H1 (cell line): ENCODE measurements at regions not wholly inside any gene's neighbourhood (a gene's known extent, or its start where the extent isn't known, plus 50 kb on each side); places are given as distances from the start of the nearest gene placed in this dataset.

ENCODE experiments used
- CTCF ChIA-PET: fragments of 300-600 bp; sonication (Branson Sonifier 250); formaldehyde crosslinking; loops from one replicate; lab custom pipeline; 2021; ENCODE audit not compliant: partially characterized antibody; lab: Charles Lee
- POLR2A ChIA-PET: fragments of 300-600 bp; sonication (Branson Sonifier 250); formaldehyde crosslinking; loops from one replicate; lab custom pipeline; 2021; ENCODE audit warnings: inconsistent platforms; ENCODE audit not compliant: partially characterized antibody; lab: Charles Lee
- DNase-seq, 2 experiments: peaks; one replicate each; pipeline versions ENCODE4 v3.0.0 to v3.0.0-alpha.2; 2010 to 2022; ENCODE audit warnings: low spot score in 2 of 2, low read depth in 1 of 2, mixed read lengths in 1 of 2
- FAIRE-seq: peaks from 2 replicates; lab custom pipeline; 2011; peaks lifted over from hg19 to GRCh38; lab: Jason Lieb, UNC
- H2AFZ ChIP-seq: 2 replicates; pipeline ENCODE4 v1.8.1; 2012; ENCODE audit warnings: low read length, inconsistent platforms
- H2AK5ac ChIP-seq: 2 replicates; pipeline ENCODE4 v1.6.1; 2013; ENCODE audit warnings: low read depth, low read length
- H2BK120ac ChIP-seq: replicated peaks from 2 replicates; pipeline ENCODE3; 2013; ENCODE audit warnings: low read depth, low read length, inconsistent platforms
- H2BK12ac ChIP-seq: 2 replicates; pipeline ENCODE4 v1.6.1; 2013; ENCODE audit warnings: low read depth, low read length
- H2BK15ac ChIP-seq: 2 replicates; pipeline ENCODE4 v1.6.1; 2013; ENCODE audit warnings: low read length
- H2BK20ac ChIP-seq: 2 replicates; pipeline ENCODE4 v1.6.1; 2013; ENCODE audit warnings: low read length
- H2BK5ac ChIP-seq: 2 replicates; pipeline ENCODE4 v1.6.1; 2013; ENCODE audit warnings: low read depth, low read length
- H3K14ac ChIP-seq: 2 replicates; pipeline ENCODE4 v1.6.1; 2013; ENCODE audit warnings: inconsistent platforms; ENCODE audit not compliant: insufficient read length
- H3K18ac ChIP-seq: 2 replicates; pipeline ENCODE4 v1.6.1; 2013; ENCODE audit warnings: low read length; ENCODE audit errors: extremely low read depth
- H3K23ac ChIP-seq: 2 replicates; pipeline ENCODE4 v1.6.1; 2013; ENCODE audit warnings: inconsistent platforms; ENCODE audit not compliant: insufficient read length
- H3K23me2 ChIP-seq: 2 replicates; pipeline ENCODE4 v1.6.1; 2013; ENCODE audit warnings: low read depth, low read length
- H3K27ac ChIP-seq: 2 replicates; pipeline ENCODE4 v1.6.1; 2011; ENCODE audit warnings: low read depth, low read length, inconsistent platforms
- H3K27me3 ChIP-seq, 4 experiments: replicated peaks in 1 of 4; 1 replicate in 1 of 4; 2 replicates in 3 of 4; pipeline versions ENCODE4 v1.6.1 to v1.8.1; 2011 to 2013; ENCODE audit warnings: low read length in 3 of 4, mild to moderate bottlenecking in 3 of 4, inconsistent platforms in 2 of 4, mixed read lengths in 2 of 4, moderate library complexity in 1 of 4; ENCODE audit not compliant: control insufficient read depth in 3 of 4, insufficient read depth in 3 of 4; ENCODE audit errors: extremely low read depth in 1 of 4
- H3K36me3 ChIP-seq, 4 experiments: 2 replicates each; pipeline versions ENCODE4 v1.6.1 to v1.8.1; 2011 to 2013; ENCODE audit warnings: mild to moderate bottlenecking in 4 of 4, low read length in 3 of 4, moderate library complexity in 2 of 4, control low read depth in 1 of 4, inconsistent platforms in 1 of 4; ENCODE audit not compliant: insufficient read depth in 4 of 4, control insufficient read depth in 2 of 4
- H3K4ac ChIP-seq: replicated peaks from 2 replicates; pipeline ENCODE3; 2013; ENCODE audit warnings: low read length, low read depth, mixed read lengths, inconsistent platforms; ENCODE audit not compliant: insufficient read length
- H3K4me1 ChIP-seq, 4 experiments: replicated peaks in 1 of 4; 1 replicate in 1 of 4; 2 replicates in 3 of 4; pipeline versions ENCODE4 v1.6.1 to v1.8.1; 2011 to 2013; ENCODE audit warnings: low read length in 3 of 4, inconsistent platforms in 2 of 4, mixed read lengths in 1 of 4; ENCODE audit not compliant: insufficient read depth in 4 of 4, control insufficient read depth in 3 of 4
- H3K4me2 ChIP-seq, 2 experiments: 2 replicates each; pipeline versions ENCODE4 v1.6.1 to v1.8.1; 2011 to 2013; ENCODE audit warnings: low read depth in 2 of 2, low read length in 2 of 2, control low read depth in 1 of 2, inconsistent platforms in 1 of 2, mild to moderate bottlenecking in 1 of 2; ENCODE audit not compliant: insufficient read depth in 1 of 2
- H3K4me3 ChIP-seq, 4 experiments: fragments of 200-600, 300-600 bp in 1 of 4; sonication (generic), shearing (Covaris generic), sonication (Bioruptor Twin) in 1 of 4; 2 replicates each; pipeline versions ENCODE4 v1.5.1 to v1.8.1; 2011 to 2016; ENCODE audit warnings: low read length in 4 of 4, low read depth in 3 of 4, control low read depth in 2 of 4, inconsistent platforms in 2 of 4, mild to moderate bottlenecking in 2 of 4, mixed read lengths in 1 of 4, moderate library complexity in 1 of 4; ENCODE audit not compliant: insufficient read depth in 2 of 4; ENCODE audit errors: extremely low read depth in 1 of 4
- H3K56ac ChIP-seq: replicated peaks from 2 replicates; pipeline ENCODE3; 2013; ENCODE audit warnings: low read depth, mild to moderate bottlenecking, mixed read lengths, low read length, inconsistent platforms; ENCODE audit not compliant: insufficient read length
- H3K79me1 ChIP-seq: 2 replicates; pipeline ENCODE4 v1.6.1; 2013; ENCODE audit warnings: low read depth, low read length, control low read depth
- H3K79me2 ChIP-seq, 2 experiments: 2 replicates each; pipeline versions ENCODE4 v1.6.1 to v1.8.1; 2012 to 2013; ENCODE audit warnings: low read length in 2 of 2, mild to moderate bottlenecking in 2 of 2, inconsistent platforms in 1 of 2; ENCODE audit not compliant: insufficient read depth in 2 of 2, control insufficient read depth in 1 of 2
- H3K9ac ChIP-seq, 4 experiments: replicated peaks in 1 of 4; 1 replicate in 1 of 4; 2 replicates in 3 of 4; pipeline versions ENCODE4 v1.6.1 to v1.8.1; 2011 to 2013; ENCODE audit warnings: low read depth in 3 of 4, low read length in 3 of 4, control low read depth in 2 of 4, mild to moderate bottlenecking in 2 of 4, moderate library complexity in 2 of 4, inconsistent platforms in 1 of 4; ENCODE audit errors: extremely low read depth in 1 of 4
- H3K9me3 ChIP-seq, 2 experiments: 2 replicates each; pipeline versions ENCODE4 v1.6.1 to v1.8.1; 2012 to 2013; ENCODE audit warnings: mild to moderate bottlenecking in 2 of 2, moderate library complexity in 2 of 2, control low read depth in 1 of 2, inconsistent platforms in 1 of 2, low read depth in 1 of 2, low read length in 1 of 2, mixed read lengths in 1 of 2; ENCODE audit not compliant: insufficient read depth in 2 of 2
- H4K20me1 ChIP-seq, 2 experiments: replicated peaks in 1 of 2; 2 replicates each; pipeline versions ENCODE3 to v1.8.1; 2011 to 2013; ENCODE audit warnings: inconsistent platforms in 2 of 2, low read length in 2 of 2, mild to moderate bottlenecking in 1 of 2; ENCODE audit not compliant: insufficient read depth in 2 of 2, control insufficient read depth in 1 of 2
- H4K5ac ChIP-seq: 2 replicates; pipeline ENCODE4 v1.6.1; 2013; ENCODE audit warnings: low read length, low read depth, mixed read lengths, inconsistent platforms; ENCODE audit not compliant: insufficient read length
- H4K8ac ChIP-seq: 2 replicates; pipeline ENCODE4 v1.8.0; 2013; ENCODE audit warnings: mild to moderate bottlenecking, moderate library complexity, low read length, inconsistent platforms; ENCODE audit not compliant: insufficient read depth; ENCODE audit errors: extremely low read depth
- H4K91ac ChIP-seq: replicated peaks from 2 replicates; pipeline ENCODE3; 2013; ENCODE audit warnings: low read length, mixed read lengths, inconsistent platforms; ENCODE audit not compliant: insufficient read length
- BCL11A ChIP-seq, 2 experiments: IDR thresholded peaks; one replicate each; pipeline ENCODE4 v1.6.1; 2011; ENCODE audit warnings: low read depth in 2 of 2, low read length in 2 of 2, mild to moderate bottlenecking in 2 of 2
- BRCA1 ChIP-seq: IDR thresholded peaks from 2 replicates; pipeline ENCODE4 v1.6.1; 2012; ENCODE audit warnings: low read depth, low read length, improper control_type of control experiment
- EGR1 ChIP-seq: IDR thresholded peaks from 2 replicates; pipeline ENCODE4 v1.6.1; 2011; ENCODE audit warnings: low read depth, low read length, borderline replicate concordance
- HDAC2 ChIP-seq, 2 experiments: fragments of 300-600 bp in 1 of 2; sonication (generic) in 1 of 2; IDR thresholded peaks; 2 replicates each; pipeline ENCODE4 v1.6.1; 2011 to 2012; ENCODE audit warnings: low read depth in 2 of 2, low read length in 2 of 2, mild to moderate bottlenecking in 2 of 2, moderate library complexity in 2 of 2, borderline replicate concordance in 1 of 2, inconsistent platforms in 1 of 2
- KDM5A ChIP-seq: fragments of 200-600 bp; IDR thresholded peaks from 2 replicates; pipeline ENCODE4 v1.7.1; 2012; ENCODE audit warnings: mild to moderate bottlenecking, low read length, inconsistent platforms, mixed read lengths
- MAFK ChIP-seq: IDR thresholded peaks from 2 replicates; pipeline ENCODE4 v1.6.1; 2012; ENCODE audit warnings: low read depth, mild to moderate bottlenecking, improper control_type of control experiment, low read length
- POLR2A ChIP-seq, 2 experiments: IDR thresholded peaks; 1 replicate in 1 of 2; 2 replicates in 1 of 2; pipeline ENCODE4 v1.6.1; 2011; ENCODE audit warnings: low read depth in 2 of 2, low read length in 2 of 2, mild to moderate bottlenecking in 2 of 2; ENCODE audit errors: control extremely low read depth in 1 of 2
- RFX5 ChIP-seq: IDR thresholded peaks from 2 replicates; pipeline ENCODE4 v1.6.1; 2011; ENCODE audit warnings: low read depth, low read length, improper control_type of control experiment, borderline replicate concordance
- RXRA ChIP-seq: IDR thresholded peaks from 2 replicates; pipeline ENCODE4 v1.6.1; 2011; ENCODE audit warnings: low read depth, mild to moderate bottlenecking, low read length, moderate library complexity; ENCODE audit not compliant: insufficient read depth
- SP2 ChIP-seq: IDR thresholded peaks from 2 replicates; pipeline ENCODE4 v1.6.1; 2012; ENCODE audit warnings: mild to moderate bottlenecking, low read length, inconsistent platforms
- SP4 ChIP-seq: IDR thresholded peaks from 2 replicates; pipeline ENCODE4 v1.6.1; 2012; ENCODE audit warnings: low read length, inconsistent platforms
- TCF12 ChIP-seq: IDR thresholded peaks from 2 replicates; pipeline ENCODE4 v1.6.1; 2011; ENCODE audit warnings: low read depth, mild to moderate bottlenecking, low read length
- TEAD4 ChIP-seq: IDR thresholded peaks from 2 replicates; pipeline ENCODE4 v1.6.1; 2012; ENCODE audit warnings: low read depth, low read length, inconsistent platforms, mixed read lengths
- USF2 ChIP-seq: IDR thresholded peaks from 2 replicates; pipeline ENCODE4 v1.6.1; 2011; ENCODE audit warnings: low read length, improper control_type of control experiment
- YY1 ChIP-seq: IDR thresholded peaks from 2 replicates; pipeline ENCODE4 v1.6.1; 2011; ENCODE audit warnings: low read depth, mild to moderate bottlenecking, low read length
- WGBS, 2 experiments: shearing (Covaris generic) in 1 of 2; methylation state at CpG; one replicate each; pipeline versions ENCODE4 v1.1.6 to v1.1.7; 2013 to 2015; ENCODE audit warnings: low lambda C conversion rate in 2 of 2, mixed read lengths in 2 of 2, inconsistent platforms in 1 of 2, low coverage in 1 of 2, missing lambda C conversion rate in 1 of 2; ENCODE audit not compliant: insufficient replicate concordance in 2 of 2, insufficient coverage in 1 of 2, insufficient read length in 1 of 2; ENCODE audit errors: extremely low coverage in 1 of 2, missing lambda C conversion rate in 1 of 2; 5-methylcytosine and 5-hydroxymethylcytosine counted together

GRCh38 chr2:4549666-4550210, 846.4 kb downstream of the DCDC2C start:
- no peaks in the 10 kb centered on the region for H3K27me3 ChIP-seq
- H3K4me1 ChIP-seq, result no peaks in the 10 kb centered on the region
- H3K4ac ChIP-seq, result peak overlapping the region; percentile 21
- no peaks in the 10 kb centered on the region for H4K20me1 ChIP-seq
- H3K18ac ChIP-seq, result no peak overlapping the region
- no peaks in the 10 kb centered on the region for H3K36me3 ChIP-seq
- no peak overlapping the region for H4K91ac ChIP-seq
- H3K79me2 ChIP-seq, result no peaks in the 10 kb centered on the region
- no peaks in the 10 kb centered on the region for H3K9me3 ChIP-seq
- CTCF ChIA-PET, result no interaction called here
- H2BK5ac ChIP-seq, result no peak overlapping the region
- H3K14ac ChIP-seq, result no peak overlapping the region
- no peak overlapping the region for H3K4me2 ChIP-seq
- H3K56ac ChIP-seq, result no peak overlapping the region
- no peak overlapping the region for H3K27ac ChIP-seq
- no peak overlapping the region for H2AFZ ChIP-seq
- no peak overlapping the region for H3K9ac ChIP-seq
- FAIRE-seq (no peak), DNase-seq (no peak)
- POLR2A ChIA-PET, result no interaction called here
- no peak overlapping the region for H2BK120ac ChIP-seq
- no peak overlapping the region for H2BK15ac ChIP-seq
- H3K4me3 ChIP-seq, result no peak overlapping the region
- no peaks in the 10 kb centered on the region for H3K79me1 ChIP-seq
- H2BK12ac ChIP-seq, result no peak overlapping the region
- WGBS, 2 experiments, result 97% methylated on average over 8 of the region's 8 CpGs; no CpG with 5 or more reads in 1 of the 2 experiments
- H3K23ac ChIP-seq, result no peak overlapping the region
- no peak overlapping the region for H2BK20ac ChIP-seq
- H2AK5ac ChIP-seq, result no peak overlapping the region
- H4K5ac ChIP-seq, result no peak overlapping the region
- H3K23me2 ChIP-seq, result no peaks in the 10 kb centered on the region
- no peak overlapping the region for H4K8ac ChIP-seq
- TF ChIP-seq TCF12 (no peak), HDAC2 (IDR thresholded peaks at IDR 0.05; ENCODE audit: borderline replicate concordance in 1 of 2, low read depth in 2 of 2, low read length in 2 of 2) (no peak), POLR2A (IDR thresholded peaks at IDR 0.05; ENCODE audit: control extremely low read depth in 1 of 2, low read depth in 2 of 2, low read length in 2 of 2) (no peak), SP4 (no peak), BCL11A (IDR thresholded peaks at IDR 0.05; ENCODE audit: low read depth in 2 of 2, low read length in 2 of 2) (no peak), SP2 (no peak), RXRA (no peak), TEAD4 (no peak), USF2 (no peak), BRCA1 (no peak), YY1 (no peak), KDM5A (no peak), RFX5 (no peak), EGR1 (no peak), MAFK (no peak)
